Glutamatergic neuron (in vitro differentiated cells): ENCODE measurements at regions not wholly inside any gene's neighbourhood (a gene's known extent, or its start where the extent isn't known, plus 50 kb on each side); places are given as distances from the start of the nearest gene placed in this dataset.

Experiments
- DNase-seq: peaks from one replicate; pipeline ENCODE4 v3.0.0; 2022
- H3K27ac Mint-ChIP-seq: one replicate; pipeline ENCODE4 v1.8.0; 2020; ENCODE audit warnings: mild to moderate bottlenecking, mixed read lengths, inconsistent platforms; ENCODE audit not compliant: unreplicated experiment
- H3K27me3 Mint-ChIP-seq: one replicate; pipeline ENCODE4 v1.8.0; 2020; ENCODE audit warnings: mild to moderate bottlenecking, moderate library complexity, mixed read lengths, inconsistent platforms; ENCODE audit not compliant: unreplicated experiment
- H3K36me3 Mint-ChIP-seq: one replicate; pipeline ENCODE4 v1.8.0; 2020; ENCODE audit warnings: mild to moderate bottlenecking, mixed read lengths, inconsistent platforms; ENCODE audit not compliant: unreplicated experiment
- H3K4me1 Mint-ChIP-seq: one replicate; pipeline ENCODE4 v1.8.0; 2020; ENCODE audit warnings: mild to moderate bottlenecking, low read depth, mixed read lengths, inconsistent platforms; ENCODE audit not compliant: unreplicated experiment
- H3K4me3 Mint-ChIP-seq: one replicate; pipeline ENCODE4 v1.8.0; 2020; ENCODE audit warnings: mild to moderate bottlenecking, mixed read lengths, inconsistent platforms; ENCODE audit not compliant: unreplicated experiment
- H3K9me3 Mint-ChIP-seq: one replicate; pipeline ENCODE4 v1.8.0; 2020; ENCODE audit warnings: mild to moderate bottlenecking, moderate library complexity, mixed read lengths, inconsistent platforms; ENCODE audit not compliant: unreplicated experiment
- TF ChIP-seq, protein P1 (sequence below): fragments of 200-600 bp; sonication (generic); IDR thresholded peaks from one replicate; pipeline ENCODE4 v1.5.0; 2021; ENCODE audit not compliant: partially characterized antibody, unreplicated experiment

DNA sequence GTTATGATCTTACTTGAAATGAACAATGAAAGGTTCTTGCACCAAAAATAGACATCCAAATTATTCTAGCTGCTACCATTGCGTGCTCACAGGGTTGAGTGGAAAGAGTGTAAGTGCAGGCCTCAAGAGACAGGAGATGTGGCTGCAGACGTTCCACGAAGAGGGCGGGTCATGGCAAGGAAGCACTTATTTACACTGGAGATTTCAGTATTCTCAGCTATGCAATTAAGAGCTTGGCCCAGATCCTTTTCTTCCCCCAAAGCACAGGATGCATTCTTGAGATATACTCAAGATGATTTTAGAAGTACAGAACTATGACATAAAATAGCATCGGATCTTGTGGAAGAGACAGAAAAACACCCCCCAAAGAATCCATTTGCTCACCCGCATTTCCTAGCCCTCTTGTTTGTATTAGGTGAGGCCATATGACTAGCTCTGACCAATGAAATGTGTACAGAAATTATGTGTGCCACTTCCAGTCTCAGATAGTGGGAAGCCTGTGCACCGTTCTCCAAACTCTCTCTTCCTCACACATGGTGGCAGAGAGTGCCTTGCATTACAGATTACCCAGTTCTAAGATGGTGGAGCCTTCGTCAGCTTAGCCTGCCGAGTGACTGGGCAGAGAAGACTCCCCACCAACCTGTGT, 261.4 kb downstream of the TTC8 start:
- TF ChIP-seq, protein P1, sequence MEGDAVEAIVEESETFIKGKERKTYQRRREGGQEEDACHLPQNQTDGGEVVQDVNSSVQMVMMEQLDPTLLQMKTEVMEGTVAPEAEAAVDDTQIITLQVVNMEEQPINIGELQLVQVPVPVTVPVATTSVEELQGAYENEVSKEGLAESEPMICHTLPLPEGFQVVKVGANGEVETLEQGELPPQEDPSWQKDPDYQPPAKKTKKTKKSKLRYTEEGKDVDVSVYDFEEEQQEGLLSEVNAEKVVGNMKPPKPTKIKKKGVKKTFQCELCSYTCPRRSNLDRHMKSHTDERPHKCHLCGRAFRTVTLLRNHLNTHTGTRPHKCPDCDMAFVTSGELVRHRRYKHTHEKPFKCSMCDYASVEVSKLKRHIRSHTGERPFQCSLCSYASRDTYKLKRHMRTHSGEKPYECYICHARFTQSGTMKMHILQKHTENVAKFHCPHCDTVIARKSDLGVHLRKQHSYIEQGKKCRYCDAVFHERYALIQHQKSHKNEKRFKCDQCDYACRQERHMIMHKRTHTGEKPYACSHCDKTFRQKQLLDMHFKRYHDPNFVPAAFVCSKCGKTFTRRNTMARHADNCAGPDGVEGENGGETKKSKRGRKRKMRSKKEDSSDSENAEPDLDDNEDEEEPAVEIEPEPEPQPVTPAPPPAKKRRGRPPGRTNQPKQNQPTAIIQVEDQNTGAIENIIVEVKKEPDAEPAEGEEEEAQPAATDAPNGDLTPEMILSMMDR: no peak
- H3K27ac Mint-ChIP-seq: no peak overlapping the region
- no peak overlapping the region for H3K4me3 Mint-ChIP-seq
- peaks cover 6% of the 10 kb centered on the region for H3K4me1 Mint-ChIP-seq
- DNase-seq: no peak
- no peaks in the 10 kb centered on the region for H3K9me3 Mint-ChIP-seq
- no peaks in the 10 kb centered on the region for H3K27me3 Mint-ChIP-seq
- H3K36me3 Mint-ChIP-seq: no peaks in the 10 kb centered on the region

DNA sequence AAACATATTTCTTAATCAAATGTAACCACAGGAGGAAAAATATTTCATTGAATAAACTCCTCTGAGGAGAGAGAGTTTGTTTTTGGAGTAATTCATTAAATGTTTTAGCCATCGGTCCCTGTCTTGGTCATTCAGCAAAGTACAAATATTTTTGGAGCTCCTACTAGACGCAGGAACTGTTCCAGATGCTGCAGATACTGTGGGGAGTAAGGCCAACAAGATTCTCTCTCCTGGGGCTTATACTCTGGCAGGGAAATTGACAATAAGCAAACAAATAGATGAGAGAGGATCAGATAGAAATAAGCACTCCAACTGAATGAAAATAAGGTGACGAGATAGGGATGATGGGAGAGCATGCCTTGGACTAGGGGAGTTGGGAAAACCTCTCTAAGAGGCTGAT, 264.1 kb downstream of the TTC8 start:
- no peak for DNase-seq
- Mint-ChIP-seq H3K36me3 (peaks cover 5% of the 10 kb centered on the region), H3K4me3 (no peak overlapping the region), H3K4me1 (peaks cover 6% of the 10 kb centered on the region), H3K27me3 (no peaks in the 10 kb centered on the region), H3K9me3 (no peaks in the 10 kb centered on the region), H3K27ac (no peak overlapping the region)
- TF ChIP-seq, protein P1: no peak

DNA sequence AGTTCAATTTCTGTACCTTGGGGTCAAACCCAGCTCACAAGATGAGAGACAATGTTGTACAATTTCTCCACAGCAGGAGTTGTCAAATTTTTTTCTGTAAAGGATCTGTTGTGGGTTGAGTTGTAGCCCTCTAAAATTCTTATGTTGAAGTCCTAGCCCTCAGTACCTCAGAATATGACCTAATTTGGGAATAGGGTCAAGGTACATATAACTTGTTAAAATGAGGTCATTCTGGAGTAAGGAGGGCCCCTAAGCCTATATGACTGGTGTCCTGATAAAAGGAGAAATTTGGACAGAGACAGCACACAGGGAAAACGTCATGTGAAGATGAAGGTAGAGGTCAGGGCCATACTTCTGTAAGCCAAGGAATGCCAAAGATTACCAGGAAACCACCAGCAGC, 264.9 kb downstream of the TTC8 start:
- H3K9me3 Mint-ChIP-seq: no peaks in the 10 kb centered on the region
- DNase-seq: no peak
- no peak overlapping the region for H3K27ac Mint-ChIP-seq
- H3K4me3 Mint-ChIP-seq: no peak overlapping the region
- H3K36me3 Mint-ChIP-seq: peaks cover 5% of the 10 kb centered on the region
- H3K27me3 Mint-ChIP-seq: no peaks in the 10 kb centered on the region
- TF ChIP-seq, protein P1: no peak
- H3K4me1 Mint-ChIP-seq: peaks cover 6% of the 10 kb centered on the region

DNA sequence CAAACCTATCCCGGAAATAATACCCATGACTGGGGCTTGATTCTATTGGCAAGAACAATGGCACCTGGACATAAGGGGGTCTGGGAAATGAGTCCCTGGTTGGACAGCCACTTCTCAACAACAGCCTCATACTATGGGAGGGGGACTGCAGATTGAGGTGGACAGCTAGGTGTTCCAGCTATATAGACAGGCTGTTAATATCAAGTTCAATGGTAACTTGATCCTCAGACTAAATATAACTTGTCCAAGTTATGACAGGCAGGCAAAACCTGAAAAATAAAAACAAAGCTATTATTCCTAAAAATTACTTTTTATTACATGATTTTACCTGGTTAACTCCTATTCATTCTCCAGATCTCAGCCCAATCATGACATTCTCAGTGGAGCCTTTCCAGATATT, 267.3 kb downstream of the TTC8 start:
- TF ChIP-seq, protein P1: no peak
- H3K36me3 Mint-ChIP-seq: peaks cover 9% of the 10 kb centered on the region
- no peak overlapping the region for H3K4me3 Mint-ChIP-seq
- H3K9me3 Mint-ChIP-seq: no peaks in the 10 kb centered on the region
- H3K27me3 Mint-ChIP-seq: no peaks in the 10 kb centered on the region
- no peak for DNase-seq
- H3K4me1 Mint-ChIP-seq: no peaks in the 10 kb centered on the region
- H3K27ac Mint-ChIP-seq: no peak overlapping the region

DNA sequence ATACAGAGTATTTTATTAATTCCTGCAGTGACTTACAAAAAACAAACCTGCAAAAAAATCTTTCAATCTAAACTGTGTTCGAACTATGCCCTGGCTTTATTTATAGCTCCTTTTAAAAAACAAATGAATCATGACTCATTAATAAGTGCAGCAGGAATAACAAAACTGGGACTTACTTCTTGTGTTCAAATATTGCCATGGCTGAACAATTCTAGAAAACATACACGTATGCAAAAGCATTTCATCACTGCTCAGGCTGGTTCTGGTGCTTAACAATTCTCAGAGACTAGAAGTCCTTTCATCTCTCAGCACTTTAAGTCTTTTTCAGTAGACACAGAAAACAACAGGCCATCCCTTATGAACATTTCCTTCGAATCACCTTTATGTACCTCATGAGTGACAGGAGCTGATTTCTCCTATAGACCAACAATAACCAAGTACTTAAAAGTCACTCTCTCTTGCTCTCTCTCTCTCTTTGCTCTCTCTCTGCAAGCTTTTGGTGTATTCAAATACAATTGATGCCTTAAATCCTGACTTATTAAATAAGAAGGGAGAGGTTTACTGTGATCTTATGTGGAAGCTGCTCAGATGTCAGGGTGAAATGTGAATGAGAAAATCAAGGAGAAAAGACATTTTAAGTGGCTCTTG, 268.8 kb downstream of the TTC8 start:
- Mint-ChIP-seq H3K27me3 (peaks cover 1% of the 10 kb centered on the region), H3K27ac (no peak overlapping the region), H3K4me3 (no peak overlapping the region), H3K4me1 (peaks cover 3% of the 10 kb centered on the region), H3K36me3 (peaks cover 9% of the 10 kb centered on the region), H3K9me3 (no peaks in the 10 kb centered on the region)
- TF ChIP-seq, protein P1: no peak
- DNase-seq: no peak
